SU-DHL-6 (cell line): ENCODE measurements at regions not wholly inside any gene's neighbourhood (a gene's known extent, or its start where the extent isn't known, plus 50 kb on each side); places are given as distances from the start of the nearest gene placed in this dataset.

ENCODE experiments used
- H2AFZ ChIP-seq: fragments of 200-600 bp; sonication (generic); 2 replicates; pipeline ENCODE4 v1.6.1; 2014; ENCODE audit warnings: low read depth, mild to moderate bottlenecking, moderate library complexity, mixed read lengths, antibody characterized with exemption, low read length; ENCODE audit not compliant: severe bottlenecking
- H3F3A ChIP-seq: fragments of 200-600 bp; shearing (Covaris generic); 2 replicates; pipeline ENCODE4 v1.6.0; 2016; ENCODE audit warnings: antibody characterized with exemption, mild to moderate bottlenecking; ENCODE audit not compliant: insufficient read depth
- H3K27ac ChIP-seq: fragments of 200-600 bp; sonication (generic); 2 replicates; pipeline ENCODE4 v1.5.1; 2016; ENCODE audit warnings: low read depth, mild to moderate bottlenecking, low read length, moderate library complexity, mixed read lengths
- H3K27me3 ChIP-seq: fragments of 200-600 bp; sonication (generic), shearing (Covaris generic); 2 replicates; pipeline ENCODE4 v1.6.0; 2014; ENCODE audit warnings: mild to moderate bottlenecking, low read length
- H3K36me3 ChIP-seq: fragments of 200-600 bp; sonication (generic); 2 replicates; pipeline ENCODE4 v1.6.1; 2014; ENCODE audit warnings: mild to moderate bottlenecking, low read length, mixed read lengths
- H3K4me2 ChIP-seq: fragments of 300-600, 200-600 bp; shearing (Covaris generic), sonication (generic); 2 replicates; pipeline ENCODE4 v1.6.0; 2014; ENCODE audit warnings: low read length, low read depth, mild to moderate bottlenecking; ENCODE audit not compliant: poor library complexity, severe bottlenecking
- H3K4me3 ChIP-seq: fragments of 200-600 bp; sonication (generic); 2 replicates; pipeline ENCODE4 v1.5.1; 2014; ENCODE audit warnings: antibody characterized with exemption, low read length, mild to moderate bottlenecking, mixed read lengths; ENCODE audit not compliant: insufficient read depth, poor library complexity, severe bottlenecking
- H3K79me2 ChIP-seq: fragments of 200-600 bp; sonication (generic); 2 replicates; pipeline ENCODE4 v1.6.1; 2014; ENCODE audit warnings: mild to moderate bottlenecking, low read length, moderate library complexity; ENCODE audit not compliant: insufficient read depth
- H3K9ac ChIP-seq: fragments of 200-600 bp; sonication (generic); 2 replicates; pipeline ENCODE4 v1.7.0; 2014; ENCODE audit warnings: mild to moderate bottlenecking, low read length
- H3K9me2 ChIP-seq: fragments of 200-600 bp; sonication (generic); replicated peaks from 2 replicates; pipeline ENCODE4 v1.6.1; 2014; ENCODE audit warnings: low read length; ENCODE audit not compliant: insufficient read depth
- H3K9me3 ChIP-seq: fragments of 200-600 bp; sonication (generic); 2 replicates; pipeline ENCODE4 v1.6.1; 2014; ENCODE audit warnings: low read length, mixed read lengths; ENCODE audit not compliant: insufficient read depth
- H4K20me1 ChIP-seq: fragments of 200-600 bp; sonication (generic); 2 replicates; pipeline ENCODE4 v1.6.1; 2014; ENCODE audit warnings: low read depth, mild to moderate bottlenecking, antibody characterized with exemption, low read length, moderate library complexity, mixed read lengths
- EZH2phosphoT487 ChIP-seq: fragments of 200-600 bp; sonication (generic), shearing (Covaris generic); conservative IDR thresholded peaks from 2 replicates; pipeline ENCODE4 v1.6.1; 2018; ENCODE audit warnings: mild to moderate bottlenecking, antibody characterized with exemption, low read length, moderate library complexity, mixed read lengths
- TF ChIP-seq, protein P1 (sequence below): fragments of 200-600 bp; sonication (generic); IDR thresholded peaks from one replicate; pipeline ENCODE4 v1.5.1; 2017; ENCODE audit warnings: antibody characterized with exemption, mild to moderate bottlenecking, low read length, moderate library complexity; ENCODE audit not compliant: insufficient read depth, poor library complexity, severe bottlenecking

DNA sequence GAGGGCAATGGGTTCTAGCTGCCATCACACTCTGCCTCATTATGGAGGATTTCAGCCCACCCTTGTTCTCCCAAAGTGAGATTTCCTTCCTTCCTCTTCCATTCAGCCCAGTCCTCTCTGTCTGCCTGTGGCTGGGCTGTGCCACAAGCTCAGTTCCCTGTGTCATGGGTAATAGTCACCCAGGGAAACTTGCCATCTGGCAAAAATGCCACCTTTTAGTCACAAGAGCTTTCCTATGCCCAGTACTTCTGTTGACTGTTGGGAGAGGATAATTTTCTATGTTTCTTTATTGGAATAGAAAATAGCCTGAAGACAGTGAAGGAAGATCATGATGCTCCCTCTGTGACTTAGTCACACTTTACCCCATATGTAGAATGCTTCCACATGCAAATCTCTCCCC, 71.4 kb downstream of the TLR4 start:
- H3K36me3 ChIP-seq, result no peaks in the 10 kb centered on the region
- no peaks in the 10 kb centered on the region for H3K79me2 ChIP-seq
- no peaks in the 10 kb centered on the region for H3K9me3 ChIP-seq
- no peaks in the 10 kb centered on the region for H3K27me3 ChIP-seq
- H3K27ac ChIP-seq, result no peak overlapping the region
- no peaks in the 10 kb centered on the region for H3K9me2 ChIP-seq
- H4K20me1 ChIP-seq, result no peaks in the 10 kb centered on the region
- H3F3A ChIP-seq, result no peaks in the 10 kb centered on the region
- no peak overlapping the region for H2AFZ ChIP-seq
- no peak for TF ChIP-seq EZH2phosphoT487
- TF ChIP-seq, protein P1, sequence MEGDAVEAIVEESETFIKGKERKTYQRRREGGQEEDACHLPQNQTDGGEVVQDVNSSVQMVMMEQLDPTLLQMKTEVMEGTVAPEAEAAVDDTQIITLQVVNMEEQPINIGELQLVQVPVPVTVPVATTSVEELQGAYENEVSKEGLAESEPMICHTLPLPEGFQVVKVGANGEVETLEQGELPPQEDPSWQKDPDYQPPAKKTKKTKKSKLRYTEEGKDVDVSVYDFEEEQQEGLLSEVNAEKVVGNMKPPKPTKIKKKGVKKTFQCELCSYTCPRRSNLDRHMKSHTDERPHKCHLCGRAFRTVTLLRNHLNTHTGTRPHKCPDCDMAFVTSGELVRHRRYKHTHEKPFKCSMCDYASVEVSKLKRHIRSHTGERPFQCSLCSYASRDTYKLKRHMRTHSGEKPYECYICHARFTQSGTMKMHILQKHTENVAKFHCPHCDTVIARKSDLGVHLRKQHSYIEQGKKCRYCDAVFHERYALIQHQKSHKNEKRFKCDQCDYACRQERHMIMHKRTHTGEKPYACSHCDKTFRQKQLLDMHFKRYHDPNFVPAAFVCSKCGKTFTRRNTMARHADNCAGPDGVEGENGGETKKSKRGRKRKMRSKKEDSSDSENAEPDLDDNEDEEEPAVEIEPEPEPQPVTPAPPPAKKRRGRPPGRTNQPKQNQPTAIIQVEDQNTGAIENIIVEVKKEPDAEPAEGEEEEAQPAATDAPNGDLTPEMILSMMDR, result no peak
- H3K4me2 ChIP-seq, result no peak overlapping the region
- H3K4me3 ChIP-seq, result no peak overlapping the region
- H3K9ac ChIP-seq, result no peak overlapping the region

DNA sequence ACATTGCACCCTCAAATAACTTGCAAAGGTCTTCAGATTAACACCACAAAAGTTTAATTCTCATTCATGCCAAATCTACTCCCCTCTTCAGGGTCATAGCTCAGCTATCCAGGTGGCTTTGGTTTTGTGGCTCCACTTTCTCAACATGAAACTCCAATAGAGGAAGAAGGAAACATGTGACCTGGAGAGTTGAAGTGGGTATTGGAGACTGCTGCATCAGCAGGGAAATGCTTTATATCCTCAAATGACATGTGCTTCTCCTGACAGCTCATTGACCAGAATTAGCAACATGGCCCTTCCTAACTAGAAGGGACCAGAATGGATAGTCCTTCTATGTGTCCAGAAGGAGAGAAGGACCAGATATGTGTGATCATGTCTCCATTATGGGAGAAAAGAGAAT, 73.6 kb downstream of the TLR4 start:
- Histone ChIP-seq H3K36me3 (no peaks in the 10 kb centered on the region), H2AFZ (no peak overlapping the region), H3F3A (no peaks in the 10 kb centered on the region), H4K20me1 (no peaks in the 10 kb centered on the region), H3K27ac (no peak overlapping the region), H3K9ac (no peak overlapping the region), H3K9me3 (no peaks in the 10 kb centered on the region), H3K4me2 (no peak overlapping the region), H3K9me2 (no peaks in the 10 kb centered on the region), H3K27me3 (no peaks in the 10 kb centered on the region), H3K79me2 (no peaks in the 10 kb centered on the region), H3K4me3 (no peak overlapping the region)
- TF ChIP-seq EZH2phosphoT487, result no peak
- TF ChIP-seq, protein P1, result no peak

DNA sequence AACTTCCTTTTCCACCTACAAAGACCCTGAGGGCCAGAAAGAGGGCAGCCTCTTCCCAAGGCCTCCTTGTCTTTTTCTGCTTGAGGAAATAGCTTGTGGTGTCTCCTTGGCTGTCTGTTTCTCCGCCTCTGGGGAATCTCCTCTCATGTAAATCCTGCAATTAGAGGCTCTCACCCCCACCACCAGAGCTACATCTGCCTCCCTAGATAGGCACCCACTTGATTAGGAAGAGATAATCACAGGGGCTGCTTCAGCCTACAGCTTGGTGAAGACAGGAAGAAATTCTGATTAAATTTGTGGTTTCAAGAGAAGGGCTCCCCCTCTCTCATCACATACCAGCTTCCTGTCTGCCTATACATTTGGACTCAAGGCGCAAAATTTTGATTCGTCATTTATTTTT, 75.6 kb downstream of the TLR4 start:
- Histone ChIP-seq H2AFZ (no peak overlapping the region), H3K9me3 (no peaks in the 10 kb centered on the region), H3K79me2 (no peaks in the 10 kb centered on the region), H3K27me3 (no peaks in the 10 kb centered on the region), H3K27ac (no peak overlapping the region), H3K9me2 (no peaks in the 10 kb centered on the region), H3K4me2 (no peak overlapping the region), H3K4me3 (no peak overlapping the region), H3K9ac (no peak overlapping the region), H3F3A (no peaks in the 10 kb centered on the region), H4K20me1 (no peaks in the 10 kb centered on the region), H3K36me3 (no peaks in the 10 kb centered on the region)
- TF ChIP-seq, protein P1, result no peak
- TF ChIP-seq EZH2phosphoT487, result no peak
